Activated naive CD4-positive, alpha-beta T cell treated with anti-CD3 and anti-CD28 coated beads for 36 hours (primary cell): ENCODE measurements at regions not wholly inside any gene's neighbourhood (a gene's known extent, or its start where the extent isn't known, plus 50 kb on each side); places are given as distances from the start of the nearest gene placed in this dataset.

Experiments used
- CTCF ChIA-PET: fragments of 350-600 bp; sonication (Branson Sonifier 250); formaldehyde crosslinking; loops from one replicate; lab custom pipeline; 2021; ENCODE audit warnings: antibody characterized with exemption; lab: Charles Lee
- DNase-seq: peaks from one replicate; pipeline ENCODE4 v3.0.0-alpha.2; 2020
- H3K27ac Mint-ChIP-seq: one replicate; pipeline ENCODE4 v1.8.0; 2021; ENCODE audit warnings: mild to moderate bottlenecking, mixed read lengths
- H3K27me3 Mint-ChIP-seq: one replicate; pipeline ENCODE4 v1.8.0; 2021; ENCODE audit warnings: low read depth, mixed read lengths
- H3K36me3 Mint-ChIP-seq: one replicate; pipeline ENCODE4 v1.8.0; 2021; ENCODE audit warnings: low read depth, mixed read lengths
- H3K4me1 Mint-ChIP-seq: one replicate; pipeline ENCODE4 v1.8.0; 2021; ENCODE audit warnings: low read depth, mixed read lengths
- H3K4me3 Mint-ChIP-seq: one replicate; pipeline ENCODE4 v1.8.0; 2021; ENCODE audit warnings: mild to moderate bottlenecking, moderate library complexity, mixed read lengths
- H3K9me3 Mint-ChIP-seq: one replicate; pipeline ENCODE4 v1.8.0; 2021; ENCODE audit warnings: mixed read lengths
- intact Hi-C: fragments of 100-400 bp; cut with micrococcal nuclease; formaldehyde crosslinking; loops from one replicate; pipeline ENCODE4 v1.15.1; 2023

DNA sequence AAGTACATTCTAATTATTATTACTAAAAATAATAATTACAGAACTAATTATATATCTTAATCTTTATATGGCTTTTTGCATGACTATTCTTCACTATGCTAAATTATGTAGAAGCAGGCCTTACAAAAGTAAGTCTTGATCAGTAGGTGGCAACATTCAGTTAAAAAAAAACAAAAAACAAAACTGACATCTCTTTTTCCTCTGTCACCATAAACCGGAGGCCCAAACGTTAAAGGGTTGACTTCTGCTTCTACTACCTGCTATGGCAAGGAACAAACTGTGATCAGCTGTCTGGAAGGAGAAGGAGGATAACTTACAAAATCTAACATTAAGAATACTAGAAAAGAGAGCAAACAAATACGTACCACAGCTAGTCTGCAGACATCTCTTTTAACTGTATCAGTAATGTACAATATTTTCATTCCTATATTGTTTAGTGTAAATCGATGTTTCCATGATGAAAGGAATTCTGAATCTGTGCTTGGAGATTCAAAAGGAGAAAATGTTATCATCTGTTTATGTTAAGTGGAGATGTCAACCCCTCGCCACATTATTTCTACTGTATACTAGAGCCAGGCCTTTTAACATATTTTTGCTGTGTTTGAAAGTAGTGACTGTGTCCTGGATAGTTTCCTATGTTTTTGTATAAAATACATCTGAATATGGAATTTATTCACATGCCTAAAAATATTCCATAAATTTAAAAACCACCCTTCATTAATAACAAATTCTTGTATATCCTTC, 1525.4 kb downstream of the SLITRK1 start:
- Mint-ChIP-seq H3K4me1 (no peaks in the 10 kb centered on the region), H3K4me3 (no peak overlapping the region)

DNA sequence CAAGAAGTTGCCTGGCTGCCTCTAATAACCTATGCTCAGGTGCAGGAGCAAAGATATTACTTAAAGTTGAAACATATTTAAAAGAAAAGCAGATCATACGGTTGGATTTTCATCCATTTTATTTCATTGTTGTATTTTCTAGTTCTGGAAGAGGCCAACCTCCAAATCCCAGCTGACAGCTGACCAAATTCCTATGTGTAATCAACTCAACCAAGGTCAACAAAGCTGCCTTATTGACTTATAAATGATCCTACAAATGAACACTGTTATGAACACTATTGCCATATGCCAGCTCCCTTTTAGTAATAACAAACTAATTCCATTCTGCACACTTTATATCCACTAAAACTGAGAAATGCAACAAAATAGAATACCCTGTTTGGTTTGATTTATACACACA, 1537.4 kb downstream of the SLITRK1 start:
- Mint-ChIP-seq H3K9me3 (peaks cover 2% of the 10 kb centered on the region), H3K27me3 (no peaks in the 10 kb centered on the region), H3K27ac (no peak overlapping the region), H3K4me1 (no peaks in the 10 kb centered on the region), H3K4me3 (no peak overlapping the region), H3K36me3 (no peaks in the 10 kb centered on the region)
- intact Hi-C loops, result no loop called here
- CTCF ChIA-PET, result no interaction called here
- DNase-seq, result no peak

More for the DNA sequence above, 1525.4 kb downstream of the SLITRK1 start:
- Mint-ChIP-seq H3K36me3 (no peaks in the 10 kb centered on the region), H3K27ac (no peak overlapping the region), H3K27me3 (no peaks in the 10 kb centered on the region), H3K9me3 (peaks cover 7% of the 10 kb centered on the region)
- intact Hi-C loops, result no loop called here
- no peak for DNase-seq
- CTCF ChIA-PET, result no interaction called here

DNA sequence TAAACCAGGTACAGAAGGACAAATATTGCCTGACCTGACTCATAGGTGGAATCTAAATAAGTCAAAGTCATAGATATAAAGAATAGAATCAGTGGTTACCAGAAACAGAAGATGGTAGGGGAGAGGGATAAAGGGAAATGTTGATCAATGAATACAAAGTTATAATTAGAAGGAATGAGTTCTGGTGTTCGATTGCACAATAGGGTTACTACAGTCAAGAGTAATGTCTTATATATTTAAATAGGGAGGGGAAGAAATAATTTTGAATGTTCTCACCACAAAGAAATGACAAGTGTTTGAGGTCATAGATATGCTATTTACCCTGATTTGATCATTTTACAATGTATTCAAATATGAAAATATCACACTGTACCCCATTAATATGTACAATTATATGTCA, 1541.2 kb downstream of the SLITRK1 start:
- Mint-ChIP-seq H3K4me3 (no peak overlapping the region), H3K27me3 (no peaks in the 10 kb centered on the region), H3K4me1 (no peaks in the 10 kb centered on the region), H3K9me3 (peaks cover 7% of the 10 kb centered on the region), H3K36me3 (no peaks in the 10 kb centered on the region), H3K27ac (no peak overlapping the region)
- CTCF ChIA-PET, result no interaction called here
- no peak for DNase-seq
- intact Hi-C loops, result no loop called here

DNA sequence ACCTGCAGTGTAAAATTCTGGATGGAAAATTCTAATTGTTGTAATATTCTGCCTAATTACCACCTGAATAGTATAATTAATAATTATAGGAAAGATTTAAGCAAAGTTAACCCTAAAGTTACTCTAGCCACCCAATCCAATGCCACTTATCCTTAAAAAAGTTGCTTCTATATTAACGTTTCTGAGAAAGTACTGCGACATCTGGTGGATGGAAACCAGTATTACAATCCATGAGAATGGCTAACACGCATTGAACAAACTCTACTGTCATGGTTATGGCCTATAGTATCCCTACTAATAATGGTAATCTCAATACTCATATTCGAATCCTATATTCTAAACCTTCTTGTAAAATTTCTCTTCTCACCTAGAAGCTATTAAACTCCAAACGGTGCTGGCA, 1551.8 kb downstream of the SLITRK1 start:
- H3K9me3 Mint-ChIP-seq, result peaks cover 6% of the 10 kb centered on the region
- intact Hi-C loops, result loop anchor here (2.0 kb wide), 1 partner anchor 1160 kb away; no protein-coding TSS in a partner anchor
- no peak for DNase-seq
- no peaks in the 10 kb centered on the region for H3K4me1 Mint-ChIP-seq
- no peaks in the 10 kb centered on the region for H3K27me3 Mint-ChIP-seq
- CTCF ChIA-PET, result no interaction called here
- H3K27ac Mint-ChIP-seq, result no peak overlapping the region
- H3K36me3 Mint-ChIP-seq, result no peaks in the 10 kb centered on the region
- H3K4me3 Mint-ChIP-seq, result no peak overlapping the region

DNA sequence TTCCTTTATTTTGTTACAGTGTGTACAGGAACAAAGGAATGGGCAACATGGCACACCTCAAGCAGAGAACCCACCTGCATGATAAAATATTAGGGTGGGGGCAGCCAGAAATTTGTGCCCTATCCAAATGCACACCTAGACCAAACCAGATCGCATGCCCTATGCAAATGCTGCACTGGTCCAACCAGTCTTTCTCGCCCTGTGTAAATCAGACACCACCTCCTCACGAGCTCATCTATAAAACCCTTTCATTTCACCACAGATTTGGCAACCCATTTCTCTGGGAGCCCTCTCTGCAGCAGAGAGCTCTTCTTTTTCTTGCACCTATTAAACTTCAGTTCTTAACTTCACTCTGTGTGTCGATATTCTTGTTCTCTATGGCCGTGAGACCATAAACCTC, 1559.2 kb downstream of the SLITRK1 start:
- no peaks in the 10 kb centered on the region for H3K36me3 Mint-ChIP-seq
- intact Hi-C loops, result no loop called here
- CTCF ChIA-PET, result interaction anchor here (0.7 kb wide), 1 partner anchor 15 kb away, joined by 3 read pairs; no protein-coding TSS in a partner anchor

DNA sequence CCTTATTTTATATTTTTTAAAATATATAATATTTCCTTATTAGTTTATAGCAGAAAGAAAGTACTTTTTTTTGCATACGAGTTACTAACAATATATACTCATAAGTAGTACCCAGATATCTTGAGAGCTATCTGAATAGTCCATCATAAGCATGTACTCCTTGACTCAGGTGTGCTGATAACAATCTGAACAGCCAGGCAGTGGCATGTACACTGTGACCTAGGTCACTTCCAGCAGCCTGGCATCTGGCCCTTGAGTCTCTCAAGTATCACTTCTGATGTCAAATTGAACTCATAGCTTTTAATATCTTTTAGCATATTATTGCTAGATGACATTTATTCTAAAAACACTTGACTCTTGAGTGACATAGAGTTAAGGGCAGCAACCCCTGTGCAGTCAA, 1576.7 kb downstream of the SLITRK1 start:
- Mint-ChIP-seq H3K27ac (no peak overlapping the region), H3K36me3 (no peaks in the 10 kb centered on the region)

More for the DNA sequence above, 1559.2 kb downstream of the SLITRK1 start:
- Mint-ChIP-seq H3K9me3 (peaks cover 9% of the 10 kb centered on the region), H3K4me3 (no peak overlapping the region), H3K4me1 (no peaks in the 10 kb centered on the region), H3K27ac (no peak overlapping the region), H3K27me3 (no peaks in the 10 kb centered on the region)
- no peak for DNase-seq

DNA sequence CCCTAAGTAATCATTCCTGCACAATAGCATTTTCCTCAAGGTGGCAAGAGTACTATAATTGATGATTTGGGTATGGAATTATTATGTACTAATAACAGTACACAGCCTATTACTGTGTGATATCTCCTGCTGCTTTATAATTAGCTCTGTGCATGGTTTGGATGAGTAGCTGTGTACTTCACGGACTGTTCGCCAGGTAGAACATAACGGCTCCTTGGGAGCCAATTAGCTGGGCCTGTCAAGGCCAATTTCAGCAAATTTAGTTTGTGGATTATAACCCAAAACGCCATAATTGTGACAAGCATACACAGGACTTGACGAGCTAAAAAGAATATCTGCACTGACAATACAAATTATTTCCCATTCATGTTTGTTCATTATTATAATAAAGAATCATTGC, 1584.2 kb downstream of the SLITRK1 start:
- Mint-ChIP-seq H3K9me3 (peaks cover 3% of the 10 kb centered on the region), H3K27me3 (no peaks in the 10 kb centered on the region), H3K27ac (no peak overlapping the region), H3K4me1 (no peaks in the 10 kb centered on the region), H3K36me3 (no peaks in the 10 kb centered on the region), H3K4me3 (no peak overlapping the region)
- DNase-seq, result no peak
- intact Hi-C loops, result no loop called here
- CTCF ChIA-PET, result no interaction called here

More for the DNA sequence above, 1576.7 kb downstream of the SLITRK1 start:
- Mint-ChIP-seq H3K9me3 (peaks cover 3% of the 10 kb centered on the region), H3K4me1 (no peaks in the 10 kb centered on the region), H3K27me3 (no peaks in the 10 kb centered on the region), H3K4me3 (no peak overlapping the region)
- CTCF ChIA-PET, result no interaction called here
- intact Hi-C loops, result no loop called here
- DNase-seq, result no peak

DNA sequence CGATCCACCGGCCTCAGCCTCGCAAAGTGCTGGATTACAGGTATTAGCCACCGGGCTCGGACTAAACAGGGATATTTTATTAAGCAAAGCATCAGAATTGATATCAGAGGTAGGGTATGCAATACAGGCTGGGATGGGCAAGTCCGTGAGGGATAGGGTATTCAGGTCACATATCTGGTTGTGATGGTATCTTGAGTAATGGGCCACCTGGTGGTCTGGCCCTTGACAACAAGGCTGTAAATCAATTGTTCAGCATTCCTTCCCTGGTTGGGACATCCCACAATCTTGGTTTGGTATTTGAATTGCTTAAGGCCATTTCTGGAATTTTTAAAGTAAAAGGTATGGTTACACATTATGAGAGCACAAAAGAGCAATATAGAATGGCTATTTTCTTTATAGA, 1588.0 kb downstream of the SLITRK1 start:
- DNase-seq, result no peak
- Mint-ChIP-seq H3K4me3 (no peak overlapping the region), H3K27me3 (no peaks in the 10 kb centered on the region), H3K4me1 (no peaks in the 10 kb centered on the region), H3K36me3 (no peaks in the 10 kb centered on the region), H3K27ac (no peak overlapping the region), H3K9me3 (peaks cover 2% of the 10 kb centered on the region)
- intact Hi-C loops, result no loop called here
- CTCF ChIA-PET, result no interaction called here

DNA sequence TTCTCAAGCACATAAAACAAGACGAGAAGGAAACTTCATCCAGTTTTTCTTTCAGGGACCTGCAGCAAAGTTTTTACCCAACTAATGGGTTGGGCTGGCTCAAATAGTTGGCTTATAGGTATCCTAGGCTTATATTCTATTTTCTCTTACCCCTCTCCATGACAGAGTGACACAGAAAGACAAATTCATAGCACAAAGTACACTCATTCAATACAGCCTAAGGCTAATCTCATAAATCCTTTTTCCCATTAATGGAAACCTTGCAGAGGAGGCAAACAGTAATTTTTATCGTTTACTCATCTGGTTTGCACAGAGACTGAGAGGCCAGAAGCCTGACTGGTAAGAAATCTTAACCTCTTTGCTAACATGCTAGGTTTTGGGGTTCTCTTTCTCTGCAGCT, 1589.9 kb downstream of the SLITRK1 start:
- Mint-ChIP-seq H3K36me3 (no peaks in the 10 kb centered on the region), H3K4me1 (no peaks in the 10 kb centered on the region), H3K4me3 (no peak overlapping the region), H3K27ac (no peak overlapping the region), H3K9me3 (peaks cover 4% of the 10 kb centered on the region), H3K27me3 (no peaks in the 10 kb centered on the region)
- CTCF ChIA-PET, result no interaction called here
- DNase-seq, result no peak
- intact Hi-C loops, result no loop called here

DNA sequence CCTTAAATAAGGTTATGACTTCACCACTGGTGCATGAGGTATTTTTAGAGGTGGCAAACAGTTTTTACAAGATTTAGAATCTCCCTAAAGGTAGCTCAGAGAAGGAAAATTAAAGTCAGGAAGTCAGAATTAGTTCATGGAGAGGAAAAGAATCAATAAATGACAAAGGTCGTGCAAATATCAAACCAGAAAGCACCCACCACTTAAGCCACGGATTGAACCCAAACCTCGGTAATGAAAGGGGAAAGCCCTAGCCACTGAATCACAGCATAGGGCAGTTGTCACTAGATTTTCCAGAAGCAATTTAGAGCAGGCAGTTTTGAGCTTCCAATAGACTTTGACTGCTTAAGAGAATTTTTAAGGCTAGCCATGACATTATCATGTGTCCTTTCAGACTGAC, 1590.4 kb downstream of the SLITRK1 start:
- Mint-ChIP-seq H3K9me3 (peaks cover 4% of the 10 kb centered on the region), H3K36me3 (no peaks in the 10 kb centered on the region), H3K27ac (no peak overlapping the region), H3K4me3 (no peak overlapping the region), H3K27me3 (no peaks in the 10 kb centered on the region), H3K4me1 (no peaks in the 10 kb centered on the region)
- intact Hi-C loops, result no loop called here
- DNase-seq, result no peak
- CTCF ChIA-PET, result no interaction called here

DNA sequence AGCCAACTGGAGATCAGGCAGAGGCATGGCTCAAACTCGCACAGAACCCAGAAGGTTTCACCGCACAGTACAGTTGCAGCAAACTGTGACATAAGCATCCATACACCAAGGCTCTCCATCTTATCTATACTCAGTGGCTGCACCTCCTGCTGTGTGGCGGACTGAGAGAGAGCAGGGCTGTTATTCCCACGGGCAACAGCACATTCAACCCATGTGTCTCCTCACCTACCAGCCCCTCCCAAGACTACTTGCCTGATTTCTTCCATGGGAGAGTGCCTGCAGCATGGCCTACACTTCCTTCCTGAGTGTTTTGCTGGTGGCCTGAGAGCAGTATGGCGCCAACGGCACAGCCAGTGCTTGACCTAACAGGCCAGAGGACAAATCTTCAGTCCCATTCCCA, 1606.6 kb downstream of the SLITRK1 start:
- Mint-ChIP-seq H3K27ac (no peak overlapping the region), H3K36me3 (no peaks in the 10 kb centered on the region), H3K27me3 (no peaks in the 10 kb centered on the region), H3K4me1 (no peaks in the 10 kb centered on the region), H3K9me3 (peaks cover 2% of the 10 kb centered on the region), H3K4me3 (no peak overlapping the region)
- intact Hi-C loops, result no loop called here
- no peak for DNase-seq
- CTCF ChIA-PET, result no interaction called here

DNA sequence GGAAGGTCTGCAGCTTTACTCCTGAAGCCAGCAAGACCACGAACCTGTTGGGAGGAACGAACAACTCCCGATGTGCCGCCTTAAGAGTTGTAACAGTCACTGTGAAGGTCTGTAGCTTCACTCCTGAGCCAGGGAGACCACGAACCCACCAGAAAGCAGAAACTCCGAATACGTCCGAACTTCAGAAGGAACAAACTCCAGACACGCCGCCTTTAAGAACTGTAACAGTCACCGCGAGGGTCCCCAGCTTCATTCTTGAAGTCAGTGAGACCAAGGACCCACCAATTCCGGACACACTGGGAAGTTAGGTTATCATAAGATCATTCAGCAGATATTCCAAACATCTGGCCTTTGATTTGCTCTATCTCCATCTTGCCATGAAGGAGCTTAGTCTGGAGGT, 1623.0 kb downstream of the SLITRK1 start:
- Mint-ChIP-seq H3K36me3 (no peaks in the 10 kb centered on the region), H3K27ac (no peak overlapping the region), H3K4me3 (no peak overlapping the region), H3K4me1 (no peaks in the 10 kb centered on the region), H3K27me3 (no peaks in the 10 kb centered on the region), H3K9me3 (peaks cover 8% of the 10 kb centered on the region)
- intact Hi-C loops, result no loop called here
- CTCF ChIA-PET, result interaction anchor here (0.6 kb wide), 1 partner anchor 751 kb away, joined by 3 read pairs; no protein-coding TSS in a partner anchor
- no peak for DNase-seq

DNA sequence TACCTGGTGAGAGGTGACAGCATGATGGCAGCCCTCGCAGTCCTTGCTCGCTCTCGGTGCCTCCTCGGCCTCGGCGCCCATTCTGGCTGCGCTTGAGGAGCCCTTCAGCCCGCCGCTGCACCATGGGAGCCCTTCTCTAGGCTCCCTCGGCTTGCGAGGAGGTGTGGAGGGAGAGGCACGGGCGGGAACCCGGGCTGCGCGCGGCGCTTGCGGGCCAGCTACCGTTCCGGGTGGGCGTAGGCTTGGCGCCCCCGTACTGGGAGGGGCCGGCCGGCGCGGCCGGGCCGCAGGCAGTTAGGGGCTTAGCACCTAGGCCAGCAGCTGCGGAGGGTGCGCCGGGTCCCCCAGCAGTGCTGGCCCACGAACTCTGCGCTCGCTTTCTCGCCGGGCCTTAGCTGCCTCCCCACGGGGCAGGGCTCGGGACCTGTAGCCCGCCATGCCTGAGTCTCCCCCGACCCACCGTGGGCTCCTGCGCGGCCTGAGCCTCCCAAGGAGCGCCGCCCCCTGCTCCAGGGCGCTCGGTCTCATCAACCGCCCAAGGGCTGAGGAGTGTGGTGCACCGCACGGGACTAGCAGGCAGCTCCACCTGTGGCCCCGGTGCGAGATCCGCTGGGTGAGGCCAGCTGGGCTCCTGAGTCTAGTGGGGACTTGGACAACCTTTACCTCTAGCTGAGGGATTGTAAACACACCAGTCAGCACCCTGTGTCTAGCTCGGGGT, 1624.3 kb downstream of the SLITRK1 start:
- Mint-ChIP-seq H3K36me3 (no peaks in the 10 kb centered on the region), H3K4me3 (no peak overlapping the region), H3K9me3 (peaks cover 8% of the 10 kb centered on the region), H3K27ac (no peak overlapping the region), H3K4me1 (no peaks in the 10 kb centered on the region), H3K27me3 (no peaks in the 10 kb centered on the region)
- intact Hi-C loops, result no loop called here
- DNase-seq, result no peak
- CTCF ChIA-PET, result no interaction called here
